OCI-M2 (cell line): ENCODE measurements at regions not wholly inside any gene's neighbourhood (a gene's known extent, or its start where the extent isn't known, plus 50 kb on each side); places are given as distances from the start of the nearest gene placed in this dataset.
"Not testable (repeated sequence)": the region's sequence is repeated elsewhere in the genome, so short reads cannot be mapped to it uniquely, and the experiment has no call there.

Source experiments
- DNase-seq: peaks from one replicate; lab custom pipeline; 2025; ENCODE audit not compliant: unreplicated experiment; lab: John Stamatoyannopoulos, UW

- DNase-seq: no peak
Measured at GRCh38 chr6:76790045-76790796, 673.1 kb downstream of the HTR1B start.

- no peak for DNase-seq
Measured at GRCh38 chr6:76789580-76789979, 673.7 kb downstream of the HTR1B start.

- no peak for DNase-seq
Measured at GRCh38 chr6:76788155-76788554, 675.1 kb downstream of the HTR1B start.

GRCh38 chr6:76779068-76779467 is 684.2 kb downstream of the HTR1B start:
- DNase-seq: no peak

- DNase-seq: no peak
Measured at GRCh38 chr6:76776876-76777275, 686.4 kb downstream of the HTR1B start.

- DNase-seq: no peak
Measured at GRCh38 chr6:76774781-76775384, 688.4 kb downstream of the HTR1B start.

- DNase-seq: no peak
Measured at GRCh38 chr6:76772951-76773350, 690.3 kb downstream of the HTR1B start.

GRCh38 chr6:76771059-76771634 is 692.1 kb downstream of the HTR1B start:
- no peak for DNase-seq

- DNase-seq: no peak
Measured at GRCh38 chr6:76770281-76770680, 693.0 kb downstream of the HTR1B start.

- DNase-seq: no peak
Measured at GRCh38 chr6:76768556-76768955, 694.7 kb downstream of the HTR1B start.

- no peak for DNase-seq
Measured at GRCh38 chr6:76764057-76764456, 691.6 kb upstream of the IMPG1 start.

GRCh38 chr6:76752841-76753240 is 680.4 kb upstream of the IMPG1 start:
- no peak for DNase-seq

- not testable (repeated sequence) for DNase-seq
Measured at GRCh38 chr6:76745388-76745787, 672.9 kb upstream of the IMPG1 start.

GRCh38 chr6:76744151-76744720 is 671.8 kb upstream of the IMPG1 start:
- DNase-seq: not testable (repeated sequence)

- no peak for DNase-seq
Measured at GRCh38 chr6:76742919-76743318, 670.5 kb upstream of the IMPG1 start.

GRCh38 chr6:76719449-76719848 is 647.0 kb upstream of the IMPG1 start:
- DNase-seq: no peak

GRCh38 chr6:76708641-76709331 is 636.3 kb upstream of the IMPG1 start:
- no peak for DNase-seq

- no peak for DNase-seq
Measured at GRCh38 chr6:76707630-76708029, 635.2 kb upstream of the IMPG1 start.

- DNase-seq: no peak
Measured at GRCh38 chr6:76706631-76707030, 634.2 kb upstream of the IMPG1 start.

GRCh38 chr6:76706086-76706485 is 633.6 kb upstream of the IMPG1 start:
- no peak for DNase-seq

GRCh38 chr6:76703786-76704185 is 631.3 kb upstream of the IMPG1 start:
- no peak for DNase-seq
